K562 (cell line): ENCODE measurements at regions not wholly inside any gene's neighbourhood (a gene's known extent, or its start where the extent isn't known, plus 50 kb on each side); places are given as distances from the start of the nearest gene placed in this dataset.

Source experiments
- CBX5 ChIP-seq: IDR thresholded peaks from 2 replicates; pipeline ENCODE4 v1.6.1; 2014; ENCODE audit warnings: low read depth, borderline replicate concordance
- GTF2A2 ChIP-seq: IDR thresholded peaks from 2 replicates; pipeline ENCODE4 v1.6.1; 2016; ENCODE audit warnings: mild to moderate bottlenecking, missing genetic modification characterization, missing compliant biosample characterization
- HNRNPH1 ChIP-seq: fragments of 200-400 bp; formaldehyde crosslinking; optimal IDR thresholded peaks from 2 replicates; pipeline ENCODE3; 2017; ENCODE audit warnings: low read depth, mild to moderate bottlenecking, low read length, moderate library complexity
- NFXL1 ChIP-seq: fragments of 450-650 bp; formaldehyde crosslinking; IDR thresholded peaks from 2 replicates; pipeline ENCODE4 v1.4.0; 2021; ENCODE audit warnings: mild to moderate bottlenecking
- RFX5 ChIP-seq: IDR thresholded peaks from 2 replicates; pipeline ENCODE4 v1.6.1; 2011; ENCODE audit warnings: low read depth, mild to moderate bottlenecking, improper control_type of control experiment, low read length
- TAF9B ChIP-seq: fragments of 450-650 bp; IDR thresholded peaks from 2 replicates; pipeline ENCODE4 v1.6.1; 2018; ENCODE audit warnings: mild to moderate bottlenecking; ENCODE audit not compliant: partially characterized antibody
- ZFP1 ChIP-seq: fragments of 450-650 bp; formaldehyde crosslinking; IDR thresholded peaks from 2 replicates; pipeline ENCODE4 v1.4.0; 2020; ENCODE audit warnings: mild to moderate bottlenecking, mixed read lengths
- TF ChIP-seq, protein P1 (sequence below), 3 experiments: IDR thresholded peaks in 2 of 3; conservative IDR thresholded peaks in 1 of 3; 2 replicates each; pipeline ENCODE4 v1.5.1; 2011 to 2012; ENCODE audit warnings: low read length in 3 of 3, mild to moderate bottlenecking in 3 of 3, control low read depth in 2 of 3, improper control_type of control experiment in 1 of 3, inconsistent platforms in 1 of 3, low read depth in 1 of 3, mixed read lengths in 1 of 3, moderate library complexity in 1 of 3; ENCODE audit not compliant: insufficient read depth in 2 of 3
- TF ChIP-seq, protein P2 (sequence below): sonication (generic); formaldehyde crosslinking; IDR thresholded peaks from 2 replicates; pipeline ENCODE4 v1.8.1; 2023; ENCODE audit warnings: mild to moderate bottlenecking, missing genetic modification reagents
- TF ChIP-seq, protein P3 (sequence below): fragments of 450-650 bp; IDR thresholded peaks from 2 replicates; pipeline ENCODE4 v1.6.1; 2017; ENCODE audit warnings: antibody characterized with exemption, mild to moderate bottlenecking

DNA sequence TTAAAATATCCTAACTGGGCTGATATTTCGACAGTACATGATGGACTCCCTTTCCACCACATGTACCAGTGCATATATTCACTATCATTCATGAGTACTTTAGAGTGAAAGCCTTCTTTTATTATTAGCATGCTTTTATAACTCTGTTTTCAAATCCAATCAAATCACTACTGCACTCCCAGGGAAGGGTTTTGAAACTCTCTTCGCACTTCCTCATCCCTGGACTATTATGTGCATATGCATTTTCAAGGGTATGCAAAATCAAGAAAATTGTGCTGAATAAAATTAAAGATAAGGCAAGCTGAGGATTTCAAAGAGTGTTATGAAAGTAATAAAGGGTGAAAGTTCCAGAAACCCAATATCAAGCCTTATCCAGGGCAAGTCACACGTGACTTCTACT lies 411.4 kb upstream of the PDZRN3 start:
- TF ChIP-seq CBX5 (no peak), GTF2A2 (tag) (no peak), TAF9B (no peak), RFX5 (no peak), NFXL1 (no peak), HNRNPH1 (no peak), ZFP1 (CRISPR knock-in tag) (no peak)
- TF ChIP-seq, protein P1, sequence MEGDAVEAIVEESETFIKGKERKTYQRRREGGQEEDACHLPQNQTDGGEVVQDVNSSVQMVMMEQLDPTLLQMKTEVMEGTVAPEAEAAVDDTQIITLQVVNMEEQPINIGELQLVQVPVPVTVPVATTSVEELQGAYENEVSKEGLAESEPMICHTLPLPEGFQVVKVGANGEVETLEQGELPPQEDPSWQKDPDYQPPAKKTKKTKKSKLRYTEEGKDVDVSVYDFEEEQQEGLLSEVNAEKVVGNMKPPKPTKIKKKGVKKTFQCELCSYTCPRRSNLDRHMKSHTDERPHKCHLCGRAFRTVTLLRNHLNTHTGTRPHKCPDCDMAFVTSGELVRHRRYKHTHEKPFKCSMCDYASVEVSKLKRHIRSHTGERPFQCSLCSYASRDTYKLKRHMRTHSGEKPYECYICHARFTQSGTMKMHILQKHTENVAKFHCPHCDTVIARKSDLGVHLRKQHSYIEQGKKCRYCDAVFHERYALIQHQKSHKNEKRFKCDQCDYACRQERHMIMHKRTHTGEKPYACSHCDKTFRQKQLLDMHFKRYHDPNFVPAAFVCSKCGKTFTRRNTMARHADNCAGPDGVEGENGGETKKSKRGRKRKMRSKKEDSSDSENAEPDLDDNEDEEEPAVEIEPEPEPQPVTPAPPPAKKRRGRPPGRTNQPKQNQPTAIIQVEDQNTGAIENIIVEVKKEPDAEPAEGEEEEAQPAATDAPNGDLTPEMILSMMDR (IDR thresholded peaks at IDR 0.05 in 2 of 3, conservative IDR thresholded peaks at IDR 0.05 in 1 of 3; ENCODE audit: insufficient read depth in 2 of 3, low read depth in 1 of 3, low read length in 3 of 3): no peak
- TF ChIP-seq, protein P2, sequence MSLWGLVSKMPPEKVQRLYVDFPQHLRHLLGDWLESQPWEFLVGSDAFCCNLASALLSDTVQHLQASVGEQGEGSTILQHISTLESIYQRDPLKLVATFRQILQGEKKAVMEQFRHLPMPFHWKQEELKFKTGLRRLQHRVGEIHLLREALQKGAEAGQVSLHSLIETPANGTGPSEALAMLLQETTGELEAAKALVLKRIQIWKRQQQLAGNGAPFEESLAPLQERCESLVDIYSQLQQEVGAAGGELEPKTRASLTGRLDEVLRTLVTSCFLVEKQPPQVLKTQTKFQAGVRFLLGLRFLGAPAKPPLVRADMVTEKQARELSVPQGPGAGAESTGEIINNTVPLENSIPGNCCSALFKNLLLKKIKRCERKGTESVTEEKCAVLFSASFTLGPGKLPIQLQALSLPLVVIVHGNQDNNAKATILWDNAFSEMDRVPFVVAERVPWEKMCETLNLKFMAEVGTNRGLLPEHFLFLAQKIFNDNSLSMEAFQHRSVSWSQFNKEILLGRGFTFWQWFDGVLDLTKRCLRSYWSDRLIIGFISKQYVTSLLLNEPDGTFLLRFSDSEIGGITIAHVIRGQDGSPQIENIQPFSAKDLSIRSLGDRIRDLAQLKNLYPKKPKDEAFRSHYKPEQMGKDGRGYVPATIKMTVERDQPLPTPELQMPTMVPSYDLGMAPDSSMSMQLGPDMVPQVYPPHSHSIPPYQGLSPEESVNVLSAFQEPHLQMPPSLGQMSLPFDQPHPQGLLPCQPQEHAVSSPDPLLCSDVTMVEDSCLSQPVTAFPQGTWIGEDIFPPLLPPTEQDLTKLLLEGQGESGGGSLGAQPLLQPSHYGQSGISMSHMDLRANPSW: no peak
- TF ChIP-seq, protein P3, sequence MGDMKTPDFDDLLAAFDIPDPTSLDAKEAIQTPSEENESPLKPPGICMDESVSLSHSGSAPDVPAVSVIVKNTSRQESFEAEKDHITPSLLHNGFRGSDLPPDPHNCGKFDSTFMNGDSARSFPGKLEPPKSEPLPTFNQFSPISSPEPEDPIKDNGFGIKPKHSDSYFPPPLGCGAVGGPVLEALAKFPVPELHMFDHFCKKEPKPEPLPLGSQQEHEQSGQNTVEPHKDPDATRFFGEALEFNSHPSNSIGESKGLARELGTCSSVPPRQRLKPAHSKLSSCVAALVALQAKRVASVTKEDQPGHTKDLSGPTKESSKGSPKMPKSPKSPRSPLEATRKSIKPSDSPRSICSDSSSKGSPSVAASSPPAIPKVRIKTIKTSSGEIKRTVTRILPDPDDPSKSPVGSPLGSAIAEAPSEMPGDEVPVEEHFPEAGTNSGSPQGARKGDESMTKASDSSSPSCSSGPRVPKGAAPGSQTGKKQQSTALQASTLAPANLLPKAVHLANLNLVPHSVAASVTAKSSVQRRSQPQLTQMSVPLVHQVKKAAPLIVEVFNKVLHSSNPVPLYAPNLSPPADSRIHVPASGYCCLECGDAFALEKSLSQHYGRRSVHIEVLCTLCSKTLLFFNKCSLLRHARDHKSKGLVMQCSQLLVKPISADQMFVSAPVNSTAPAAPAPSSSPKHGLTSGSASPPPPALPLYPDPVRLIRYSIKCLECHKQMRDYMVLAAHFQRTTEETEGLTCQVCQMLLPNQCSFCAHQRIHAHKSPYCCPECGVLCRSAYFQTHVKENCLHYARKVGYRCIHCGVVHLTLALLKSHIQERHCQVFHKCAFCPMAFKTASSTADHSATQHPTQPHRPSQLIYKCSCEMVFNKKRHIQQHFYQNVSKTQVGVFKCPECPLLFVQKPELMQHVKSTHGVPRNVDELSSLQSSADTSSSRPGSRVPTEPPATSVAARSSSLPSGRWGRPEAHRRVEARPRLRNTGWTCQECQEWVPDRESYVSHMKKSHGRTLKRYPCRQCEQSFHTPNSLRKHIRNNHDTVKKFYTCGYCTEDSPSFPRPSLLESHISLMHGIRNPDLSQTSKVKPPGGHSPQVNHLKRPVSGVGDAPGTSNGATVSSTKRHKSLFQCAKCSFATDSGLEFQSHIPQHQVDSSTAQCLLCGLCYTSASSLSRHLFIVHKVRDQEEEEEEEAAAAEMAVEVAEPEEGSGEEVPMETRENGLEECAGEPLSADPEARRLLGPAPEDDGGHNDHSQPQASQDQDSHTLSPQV: no peak
